B cell (primary cell): ENCODE measurements at regions not wholly inside any gene's neighbourhood (a gene's known extent, or its start where the extent isn't known, plus 50 kb on each side); places are given as distances from the start of the nearest gene placed in this dataset.

ENCODE experiments used
- EZH2 ChIP-seq: IDR thresholded peaks from 2 replicates; pipeline ENCODE4 v1.6.1; 2012; ENCODE audit warnings: borderline replicate concordance, low read depth, mild to moderate bottlenecking, moderate library complexity, low read length; ENCODE audit not compliant: insufficient read depth, poor library complexity, severe bottlenecking
- TF ChIP-seq, protein P1 (sequence below): fragments of 200-600 bp; IDR thresholded peaks from one replicate; pipeline ENCODE4 v1.8.0; 2022; ENCODE audit warnings: antibody characterized with exemption, mild to moderate bottlenecking

DNA sequence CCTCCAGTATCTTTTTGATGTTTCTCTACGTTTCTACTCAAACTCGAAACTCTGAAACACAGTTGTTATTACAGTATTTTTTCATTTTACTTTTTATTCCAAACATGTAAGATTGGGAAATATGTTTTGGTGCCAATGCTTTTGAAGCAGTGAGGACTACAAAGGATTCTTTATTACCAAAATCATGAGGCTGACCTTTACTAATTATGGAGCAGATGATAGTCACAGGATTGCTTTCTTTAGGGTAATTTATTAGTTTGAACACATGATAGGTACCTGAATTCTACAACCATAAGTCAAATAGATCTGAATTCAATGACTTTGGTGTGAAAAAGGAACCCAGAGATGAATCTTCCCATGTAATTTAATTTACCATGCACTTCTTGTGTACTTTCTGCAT is 2015.1 kb upstream of the C9orf72 start:
- TF ChIP-seq, protein P1, sequence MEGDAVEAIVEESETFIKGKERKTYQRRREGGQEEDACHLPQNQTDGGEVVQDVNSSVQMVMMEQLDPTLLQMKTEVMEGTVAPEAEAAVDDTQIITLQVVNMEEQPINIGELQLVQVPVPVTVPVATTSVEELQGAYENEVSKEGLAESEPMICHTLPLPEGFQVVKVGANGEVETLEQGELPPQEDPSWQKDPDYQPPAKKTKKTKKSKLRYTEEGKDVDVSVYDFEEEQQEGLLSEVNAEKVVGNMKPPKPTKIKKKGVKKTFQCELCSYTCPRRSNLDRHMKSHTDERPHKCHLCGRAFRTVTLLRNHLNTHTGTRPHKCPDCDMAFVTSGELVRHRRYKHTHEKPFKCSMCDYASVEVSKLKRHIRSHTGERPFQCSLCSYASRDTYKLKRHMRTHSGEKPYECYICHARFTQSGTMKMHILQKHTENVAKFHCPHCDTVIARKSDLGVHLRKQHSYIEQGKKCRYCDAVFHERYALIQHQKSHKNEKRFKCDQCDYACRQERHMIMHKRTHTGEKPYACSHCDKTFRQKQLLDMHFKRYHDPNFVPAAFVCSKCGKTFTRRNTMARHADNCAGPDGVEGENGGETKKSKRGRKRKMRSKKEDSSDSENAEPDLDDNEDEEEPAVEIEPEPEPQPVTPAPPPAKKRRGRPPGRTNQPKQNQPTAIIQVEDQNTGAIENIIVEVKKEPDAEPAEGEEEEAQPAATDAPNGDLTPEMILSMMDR, result no peak
- TF ChIP-seq EZH2, result no peak
